Activated naive CD4-positive, alpha-beta T cell treated with anti-CD3 and anti-CD28 coated beads, Interleukin-2, amount 10 ng/mL, durations not matched to agents 7 days and 5 days (primary cell): ENCODE measurements at regions not wholly inside any gene's neighbourhood (a gene's known extent, or its start where the extent isn't known, plus 50 kb on each side); places are given as distances from the start of the nearest gene placed in this dataset.

Source experiments
- CTCF ChIA-PET: fragments of 350-600 bp; sonication (Branson Sonifier 250); formaldehyde crosslinking; loops from one replicate; lab custom pipeline; 2021; ENCODE audit warnings: antibody characterized with exemption; lab: Charles Lee
- DNase-seq: peaks from one replicate; pipeline ENCODE4 v3.0.0-alpha.2; 2020
- H3K27ac Mint-ChIP-seq: one replicate; pipeline ENCODE4 v1.8.0; 2021; ENCODE audit warnings: mild to moderate bottlenecking, moderate library complexity, mixed read lengths
- H3K27me3 Mint-ChIP-seq: one replicate; pipeline ENCODE4 v1.8.0; 2021; ENCODE audit warnings: mild to moderate bottlenecking, mixed read lengths
- H3K36me3 Mint-ChIP-seq: one replicate; pipeline ENCODE4 v1.8.0; 2021; ENCODE audit warnings: mixed read lengths
- H3K4me1 Mint-ChIP-seq: one replicate; pipeline ENCODE4 v1.8.0; 2021; ENCODE audit warnings: mixed read lengths
- H3K4me3 Mint-ChIP-seq: one replicate; pipeline ENCODE4 v1.8.0; 2021; ENCODE audit warnings: mild to moderate bottlenecking, moderate library complexity, mixed read lengths
- H3K9me3 Mint-ChIP-seq: one replicate; pipeline ENCODE4 v1.8.0; 2021; ENCODE audit warnings: mixed read lengths

GRCh38 chr12:131610181-131610580 is 100.7 kb upstream of the SFSWAP start:
- H3K9me3 Mint-ChIP-seq: peaks cover 8% of the 10 kb centered on the region
- DNase-seq: no peak
- H3K4me1 Mint-ChIP-seq: peaks cover 52% of the 10 kb centered on the region
- peaks cover 11% of the 10 kb centered on the region for H3K36me3 Mint-ChIP-seq
- CTCF ChIA-PET: interaction anchor here (0.5 to 0.6 kb wide), 2 partner anchors 18 to 166 kb away, joined by 3 read pairs; no protein-coding TSS in a partner anchor
- no peak overlapping the region for H3K4me3 Mint-ChIP-seq
- H3K27ac Mint-ChIP-seq: no peak overlapping the region
- H3K27me3 Mint-ChIP-seq: peaks cover 19% of the 10 kb centered on the region

GRCh38 chr12:131610891-131611290 is 100.0 kb upstream of the SFSWAP start:
- CTCF ChIA-PET: no interaction called here
- peaks cover 19% of the 10 kb centered on the region for H3K27me3 Mint-ChIP-seq
- H3K36me3 Mint-ChIP-seq: peaks cover 6% of the 10 kb centered on the region
- H3K9me3 Mint-ChIP-seq: peaks cover 8% of the 10 kb centered on the region
- peaks cover 45% of the 10 kb centered on the region for H3K4me1 Mint-ChIP-seq
- no peak for DNase-seq
- H3K4me3 Mint-ChIP-seq: no peak overlapping the region
- H3K27ac Mint-ChIP-seq: no peak overlapping the region

GRCh38 chr12:131611416-131612091 is 99.3 kb upstream of the SFSWAP start:
- Mint-ChIP-seq H3K27me3 (peaks cover 21% of the 10 kb centered on the region), H3K4me3 (no peak overlapping the region), H3K4me1 (peaks cover 38% of the 10 kb centered on the region), H3K27ac (no peak overlapping the region), H3K36me3 (peaks cover 3% of the 10 kb centered on the region), H3K9me3 (peaks cover 2% of the 10 kb centered on the region)
- no peak for DNase-seq
- CTCF ChIA-PET: no interaction called here

GRCh38 chr12:131612092-131612755 is 98.7 kb upstream of the SFSWAP start:
- CTCF ChIA-PET: no interaction called here
- Mint-ChIP-seq H3K36me3 (peaks cover 3% of the 10 kb centered on the region), H3K9me3 (peaks cover 2% of the 10 kb centered on the region), H3K4me1 (peaks cover 31% of the 10 kb centered on the region), H3K4me3 (no peak overlapping the region), H3K27me3 (peaks cover 25% of the 10 kb centered on the region), H3K27ac (no peak overlapping the region)
- no peak for DNase-seq

- H3K4me3 Mint-ChIP-seq: no peak overlapping the region
- no peak overlapping the region for H3K27ac Mint-ChIP-seq
- peaks cover 22% of the 10 kb centered on the region for H3K4me1 Mint-ChIP-seq
- H3K9me3 Mint-ChIP-seq: no peaks in the 10 kb centered on the region
- peaks cover 32% of the 10 kb centered on the region for H3K27me3 Mint-ChIP-seq
- no peaks in the 10 kb centered on the region for H3K36me3 Mint-ChIP-seq
- no peak for DNase-seq
- CTCF ChIA-PET: no interaction called here
These were observed 97.7 kb upstream of the SFSWAP start for GRCh38 chr12:131613186-131613585.

- Mint-ChIP-seq H3K9me3 (no peaks in the 10 kb centered on the region), H3K4me1 (peaks cover 17% of the 10 kb centered on the region), H3K27ac (no peak overlapping the region), H3K36me3 (no peaks in the 10 kb centered on the region), H3K27me3 (peaks cover 36% of the 10 kb centered on the region), H3K4me3 (no peak overlapping the region)
- no peak for DNase-seq
- CTCF ChIA-PET: no interaction called here
These were observed 97.2 kb upstream of the SFSWAP start for GRCh38 chr12:131613678-131614077.

- Mint-ChIP-seq H3K27me3 (peaks cover 32% of the 10 kb centered on the region), H3K4me3 (no peak overlapping the region), H3K36me3 (no peaks in the 10 kb centered on the region), H3K4me1 (peaks cover 5% of the 10 kb centered on the region), H3K9me3 (no peaks in the 10 kb centered on the region), H3K27ac (no peak overlapping the region)
- DNase-seq: no peak
- CTCF ChIA-PET: no interaction called here
These were observed 95.4 kb upstream of the SFSWAP start for GRCh38 chr12:131615326-131616042.

GRCh38 chr12:131616043-131616700 is 94.7 kb upstream of the SFSWAP start:
- Mint-ChIP-seq H3K27me3 (peaks cover 26% of the 10 kb centered on the region), H3K4me3 (no peak overlapping the region), H3K27ac (no peak overlapping the region), H3K36me3 (no peaks in the 10 kb centered on the region), H3K4me1 (no peaks in the 10 kb centered on the region), H3K9me3 (no peaks in the 10 kb centered on the region)
- CTCF ChIA-PET: no interaction called here
- DNase-seq: no peak

GRCh38 chr12:131616738-131617137 is 94.2 kb upstream of the SFSWAP start:
- CTCF ChIA-PET: no interaction called here
- Mint-ChIP-seq H3K36me3 (no peaks in the 10 kb centered on the region), H3K4me1 (no peaks in the 10 kb centered on the region), H3K27me3 (peaks cover 29% of the 10 kb centered on the region), H3K4me3 (no peak overlapping the region), H3K9me3 (no peaks in the 10 kb centered on the region), H3K27ac (no peak overlapping the region)
- no peak for DNase-seq

- Mint-ChIP-seq H3K4me3 (no peak overlapping the region), H3K4me1 (no peaks in the 10 kb centered on the region), H3K9me3 (no peaks in the 10 kb centered on the region), H3K27me3 (peaks cover 29% of the 10 kb centered on the region), H3K27ac (no peak overlapping the region), H3K36me3 (no peaks in the 10 kb centered on the region)
- no peak for DNase-seq
- CTCF ChIA-PET: no interaction called here
These were observed 93.7 kb upstream of the SFSWAP start for GRCh38 chr12:131617179-131617578.

- CTCF ChIA-PET: no interaction called here
- no peak overlapping the region for H3K27ac Mint-ChIP-seq
- no peak overlapping the region for H3K4me3 Mint-ChIP-seq
- no peaks in the 10 kb centered on the region for H3K9me3 Mint-ChIP-seq
- no peak for DNase-seq
- H3K4me1 Mint-ChIP-seq: no peaks in the 10 kb centered on the region
- H3K27me3 Mint-ChIP-seq: peaks cover 29% of the 10 kb centered on the region
- H3K36me3 Mint-ChIP-seq: no peaks in the 10 kb centered on the region
These were observed 93.1 kb upstream of the SFSWAP start for GRCh38 chr12:131617596-131618302.

GRCh38 chr12:131618303-131618658 is 92.6 kb upstream of the SFSWAP start:
- Mint-ChIP-seq H3K27ac (no peak overlapping the region), H3K9me3 (no peaks in the 10 kb centered on the region), H3K4me1 (no peaks in the 10 kb centered on the region), H3K4me3 (no peak overlapping the region), H3K36me3 (no peaks in the 10 kb centered on the region), H3K27me3 (peaks cover 29% of the 10 kb centered on the region)
- DNase-seq: peak; percentile 35
- CTCF ChIA-PET: no interaction called here

GRCh38 chr12:131618701-131619100 is 92.2 kb upstream of the SFSWAP start:
- Mint-ChIP-seq H3K4me1 (no peaks in the 10 kb centered on the region), H3K27ac (no peak overlapping the region), H3K4me3 (no peak overlapping the region), H3K9me3 (no peaks in the 10 kb centered on the region), H3K27me3 (peaks cover 29% of the 10 kb centered on the region), H3K36me3 (no peaks in the 10 kb centered on the region)
- DNase-seq: no peak
- CTCF ChIA-PET: no interaction called here

GRCh38 chr12:131619106-131619642 is 91.7 kb upstream of the SFSWAP start:
- DNase-seq: no peak
- H3K9me3 Mint-ChIP-seq: no peaks in the 10 kb centered on the region
- H3K36me3 Mint-ChIP-seq: no peaks in the 10 kb centered on the region
- H3K27me3 Mint-ChIP-seq: peaks cover 30% of the 10 kb centered on the region
- no peak overlapping the region for H3K4me3 Mint-ChIP-seq
- CTCF ChIA-PET: no interaction called here
- H3K4me1 Mint-ChIP-seq: no peaks in the 10 kb centered on the region
- no peak overlapping the region for H3K27ac Mint-ChIP-seq
